PFSK-1 (cell line): ENCODE measurements at regions not wholly inside any gene's neighbourhood (a gene's known extent, or its start where the extent isn't known, plus 50 kb on each side); places are given as distances from the start of the nearest gene placed in this dataset.

Source experiments
- POLR2AphosphoS5 ChIP-seq: IDR thresholded peaks from 2 replicates; pipeline ENCODE4 v1.6.1; 2012; ENCODE audit warnings: low read depth, mild to moderate bottlenecking, control low read depth, low read length, moderate library complexity
- SIN3A ChIP-seq: IDR thresholded peaks from 2 replicates; pipeline ENCODE4 v1.6.1; 2012; ENCODE audit warnings: mild to moderate bottlenecking, low read length, moderate library complexity, borderline replicate concordance; ENCODE audit not compliant: insufficient read depth

- TF ChIP-seq SIN3A (no peak), POLR2AphosphoS5 (no peak)
Measured at GRCh38 chr11:116049383-116049782, 545.2 kb upstream of the CADM1 start.
